Suppressor macrophage treated with lipopolysaccharide for 4 hours (primary cell): ENCODE measurements at regions not wholly inside any gene's neighbourhood (a gene's known extent, or its start where the extent isn't known, plus 50 kb on each side); places are given as distances from the start of the nearest gene placed in this dataset.
"Not testable (repeated sequence)": the region's sequence is repeated elsewhere in the genome, so short reads cannot be mapped to it uniquely, and the experiment has no call there.

ENCODE experiments used
- DNase-seq: peaks from one replicate; pipeline ENCODE4 v3.0.0-alpha.2; 2020

- DNase-seq: no peak
Observed at GRCh38 chr17:55911186-55911585, 160.3 kb downstream of the PCTP start.

GRCh38 chr17:55925440-55925839, 174.6 kb downstream of the PCTP start:
- DNase-seq: no peak

DNA sequence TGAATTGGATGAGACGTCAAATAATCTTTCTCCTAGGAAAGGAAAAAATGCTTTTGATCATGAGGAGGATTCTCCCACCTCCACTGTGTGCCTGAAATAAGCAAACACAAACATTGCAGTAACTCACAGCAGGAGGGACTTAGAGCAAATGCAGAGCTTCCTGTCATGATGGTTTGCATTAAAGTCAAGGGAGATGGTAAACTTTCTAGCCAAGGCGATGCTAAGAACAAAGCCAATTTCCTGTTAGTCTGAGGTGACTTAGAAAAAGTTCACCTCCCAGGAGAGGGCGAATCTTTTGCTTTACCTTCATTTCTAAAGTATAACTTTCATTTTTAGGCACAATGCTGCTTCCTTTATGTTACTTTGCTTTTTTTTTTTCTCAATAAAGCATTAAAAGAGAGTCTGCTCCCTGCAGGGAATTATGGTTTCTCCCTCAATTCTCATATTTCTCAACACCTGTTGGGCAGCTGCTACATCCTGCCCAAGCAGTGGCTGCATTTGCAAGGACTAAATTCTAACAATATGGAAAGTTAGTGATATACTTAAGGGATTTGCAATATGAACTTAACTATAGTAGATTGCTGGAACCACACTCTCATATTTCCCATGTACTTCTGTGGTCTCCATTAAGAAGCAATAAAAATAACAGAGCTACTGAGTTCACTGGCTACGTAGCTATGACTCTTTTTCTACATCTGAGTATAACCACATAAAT, 175.6 kb downstream of the PCTP start:
- DNase-seq: no peak

DNA sequence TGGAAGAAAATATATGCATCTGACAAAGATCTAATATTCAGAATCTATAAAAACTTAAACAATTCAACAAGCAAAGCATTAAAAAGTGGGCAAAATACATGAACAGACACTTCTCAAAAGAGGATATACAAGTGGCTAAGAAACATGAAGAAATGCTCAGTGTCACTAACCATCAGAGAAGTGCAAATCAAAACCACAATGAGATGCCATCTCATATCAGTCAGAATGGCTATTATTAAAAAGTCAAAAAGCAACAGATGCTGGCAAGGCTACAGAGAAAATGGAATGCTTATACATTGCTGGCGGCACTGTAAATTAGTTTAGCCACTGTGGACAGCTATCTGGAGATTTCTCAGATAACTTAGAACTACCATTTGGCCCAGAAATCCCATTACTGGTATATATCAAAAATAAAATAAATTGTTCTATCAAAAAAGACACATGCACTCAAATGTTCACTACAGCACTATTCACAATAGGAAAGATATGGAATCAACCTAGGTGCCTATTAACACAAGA, 179.5 kb downstream of the PCTP start:
- no peak for DNase-seq

DNA sequence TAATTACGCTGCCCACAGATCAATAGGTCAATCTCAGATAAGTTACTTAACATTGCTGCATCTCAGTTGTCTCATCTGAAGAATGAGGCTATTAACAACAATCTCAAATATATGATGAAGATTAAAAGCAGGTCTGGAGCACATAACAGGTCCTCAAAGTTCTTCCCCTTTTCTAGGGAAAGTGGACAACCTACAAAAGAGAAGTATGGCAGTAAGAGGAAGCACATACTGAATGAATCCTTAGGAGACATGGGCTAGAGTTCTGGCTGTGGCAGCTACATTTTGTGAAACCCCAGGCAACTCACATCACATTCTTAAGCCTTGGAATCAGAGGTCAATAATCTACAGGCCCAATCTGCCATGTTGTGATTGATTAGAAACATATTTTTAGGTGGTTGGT, 180.6 kb downstream of the PCTP start:
- DNase-seq: no peak

GRCh38 chr17:55932973-55933372, 182.1 kb downstream of the PCTP start:
- no peak for DNase-seq

DNA sequence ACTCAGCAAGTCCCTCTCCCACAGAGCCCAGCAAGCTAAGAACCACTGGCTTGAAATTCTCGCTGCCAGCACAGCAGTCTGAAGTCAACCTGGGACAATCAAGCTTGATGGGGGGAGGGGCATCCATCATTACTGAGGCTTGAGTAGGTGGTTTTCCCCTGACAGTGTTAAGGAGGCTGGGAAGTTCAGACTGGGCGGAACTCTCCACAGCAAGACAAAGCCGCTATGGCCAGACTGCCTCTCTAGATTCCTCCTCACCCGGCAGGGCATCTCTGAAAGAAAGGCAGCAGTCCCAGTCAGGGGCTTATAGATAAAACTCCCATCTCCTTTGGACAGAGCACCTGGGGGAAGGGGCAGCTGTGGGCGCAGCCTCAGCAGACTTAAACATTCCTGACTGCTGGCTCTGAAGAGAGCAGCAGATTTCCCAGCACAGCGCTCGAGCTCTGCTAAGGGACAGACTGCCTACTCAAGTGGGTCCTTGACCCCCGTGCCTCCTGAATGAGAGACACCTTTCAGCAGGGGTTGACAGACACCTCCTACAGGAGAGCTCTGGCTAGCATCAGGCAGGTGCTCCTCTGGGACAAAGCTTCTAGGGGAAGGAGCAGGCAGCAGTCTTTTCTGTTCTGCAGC, 188.4 kb downstream of the PCTP start:
- not testable (repeated sequence) for DNase-seq

- no peak for DNase-seq
Observed at GRCh38 chr17:55959756-55960155, 193.5 kb upstream of the ANKFN1 start.

- DNase-seq: no peak
Observed at GRCh38 chr17:55961386-55961785, 191.9 kb upstream of the ANKFN1 start.

DNA sequence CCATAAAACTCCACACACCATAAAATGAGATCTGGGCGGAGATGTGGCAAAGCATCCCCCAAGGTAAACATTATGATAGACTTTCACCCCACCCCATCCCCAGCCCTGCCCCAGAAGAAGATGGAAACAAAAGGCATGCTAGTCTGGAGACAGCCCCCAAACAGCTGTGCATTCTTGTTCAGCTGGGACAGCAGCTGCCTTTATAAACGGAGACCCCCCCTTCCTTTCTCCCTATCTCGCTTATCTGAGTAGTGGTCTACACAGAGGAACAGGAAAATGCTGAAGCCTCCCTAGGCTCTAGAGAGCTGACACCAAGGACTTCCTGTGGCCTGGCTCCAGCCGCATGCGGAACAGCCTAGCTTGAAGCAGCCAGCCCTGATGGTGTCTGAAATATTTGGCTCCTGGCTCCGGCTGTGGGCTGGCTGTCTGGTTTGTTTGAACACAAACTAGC, 190.3 kb upstream of the ANKFN1 start:
- DNase-seq: no peak

- no peak for DNase-seq
Observed at GRCh38 chr17:55964191-55964590, 189.1 kb upstream of the ANKFN1 start.

GRCh38 chr17:55965051-55965450, 188.2 kb upstream of the ANKFN1 start:
- DNase-seq: no peak

DNA sequence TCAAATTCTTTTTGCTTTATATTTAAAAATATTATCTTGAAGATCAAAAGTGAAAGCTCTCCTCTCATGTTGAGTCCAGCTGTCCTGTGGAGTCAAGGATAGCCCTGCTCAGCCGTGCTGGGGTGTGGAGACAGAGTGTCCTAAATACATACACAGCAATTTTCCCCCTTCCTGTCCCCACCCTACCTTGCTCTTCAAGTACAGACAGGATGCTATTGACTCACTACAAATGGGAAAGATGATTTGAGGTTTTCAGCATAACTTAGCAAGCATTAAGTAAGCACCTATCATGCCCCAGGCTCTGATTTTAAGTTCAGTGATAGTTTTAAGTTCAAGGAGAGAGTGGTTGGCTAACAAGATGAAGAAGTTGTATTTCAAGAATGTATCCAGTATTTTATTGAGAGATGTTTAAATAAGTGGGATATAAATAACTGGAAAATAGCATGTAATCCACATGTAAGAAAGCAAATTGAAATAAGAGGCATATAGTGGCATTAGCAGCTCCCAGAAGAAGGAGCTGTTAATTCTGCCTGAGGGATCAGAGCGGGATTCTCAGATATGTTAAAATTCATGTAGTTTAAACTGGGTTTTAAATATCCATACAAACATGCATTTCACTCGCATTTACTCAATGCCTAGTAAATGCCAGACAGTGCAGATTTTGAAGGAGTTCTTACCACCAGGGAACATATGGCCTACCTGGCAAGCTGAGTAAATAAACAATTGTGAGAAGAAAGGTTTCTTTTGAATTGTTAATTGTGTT, 183.5 kb upstream of the ANKFN1 start:
- DNase-seq: no peak

DNA sequence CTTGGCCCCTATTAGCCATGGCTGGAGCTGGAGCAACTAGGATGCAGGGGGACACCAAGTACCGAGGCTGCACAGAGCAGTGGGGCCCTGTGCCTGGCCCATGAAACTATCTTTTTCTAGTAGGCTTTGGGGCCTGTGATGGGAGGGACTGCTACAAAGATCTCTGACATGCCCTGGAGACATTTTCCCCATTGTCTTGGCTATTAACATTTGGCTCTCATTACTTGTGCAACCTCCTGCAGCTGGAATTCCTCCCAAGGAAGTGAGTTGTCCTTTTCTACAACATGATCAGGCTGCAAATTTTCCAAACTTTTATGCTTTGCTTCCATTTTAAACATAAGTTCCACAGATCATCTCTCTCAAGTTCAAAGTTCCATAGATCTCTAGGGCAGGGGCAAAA, 174.7 kb upstream of the ANKFN1 start:
- DNase-seq: no peak

- DNase-seq: no peak
Observed at GRCh38 chr17:55983096-55983495, 170.2 kb upstream of the ANKFN1 start.

- DNase-seq: no peak
Observed at GRCh38 chr17:55986817-55987216, 166.5 kb upstream of the ANKFN1 start.

DNA sequence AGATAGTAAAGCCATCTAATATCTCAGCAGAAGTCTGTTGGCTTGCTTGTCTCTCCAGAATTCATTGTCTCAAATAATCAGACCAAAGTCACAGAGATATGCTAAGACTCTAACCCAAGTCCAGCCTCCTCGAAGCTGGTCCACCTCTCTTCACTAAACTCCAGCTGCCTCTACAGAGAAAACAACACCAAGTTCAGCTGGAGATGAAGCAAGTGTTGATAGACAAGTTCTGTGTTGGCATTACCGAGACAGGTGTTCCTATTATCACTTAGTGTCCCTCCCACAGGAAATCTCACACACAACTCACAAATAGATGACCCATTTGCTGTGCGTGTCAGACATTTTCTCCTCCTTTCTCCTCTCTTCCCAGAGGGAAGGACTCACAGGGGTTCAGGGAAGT, 164.4 kb upstream of the ANKFN1 start:
- no peak for DNase-seq

- DNase-seq: no peak
Observed at GRCh38 chr17:55990332-55991006, 162.8 kb upstream of the ANKFN1 start.

DNA sequence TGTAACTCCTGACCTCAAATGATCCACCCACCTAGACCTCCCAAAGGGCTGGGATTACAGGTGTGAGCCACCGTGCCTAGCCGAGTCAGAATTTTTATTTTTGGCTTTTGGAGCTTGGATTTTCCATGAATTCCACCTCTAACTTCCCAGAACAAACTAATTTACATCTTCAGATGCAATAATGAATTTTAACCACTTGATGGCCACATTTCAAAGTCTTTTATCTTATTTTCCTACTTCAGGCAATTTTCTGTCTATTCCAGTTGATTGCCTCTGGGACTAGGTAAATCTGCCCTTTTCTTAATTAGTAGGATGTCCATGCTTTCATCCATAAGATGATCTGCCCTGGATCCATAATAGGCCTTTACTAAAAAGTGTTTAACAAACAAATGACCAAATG, 156.4 kb upstream of the ANKFN1 start:
- no peak for DNase-seq

DNA sequence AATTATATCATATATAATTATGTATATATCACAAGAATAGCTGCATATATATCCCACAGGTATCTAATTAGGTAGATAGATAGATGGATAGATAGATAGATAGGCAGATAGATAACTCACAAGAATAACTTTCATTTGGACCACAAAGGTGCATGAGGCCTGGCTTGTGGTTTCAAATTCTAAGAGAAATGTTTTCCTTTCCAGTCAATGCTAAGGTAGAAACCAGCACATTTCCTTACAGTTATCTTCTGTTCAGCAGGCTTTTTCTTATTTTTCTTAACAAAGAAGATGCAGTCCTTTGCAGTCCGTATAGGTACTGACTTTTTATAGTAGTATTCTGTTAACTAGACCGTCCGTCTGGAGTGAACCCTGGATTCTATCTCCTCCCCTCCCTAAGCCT, 152.9 kb upstream of the ANKFN1 start:
- no peak for DNase-seq

DNA sequence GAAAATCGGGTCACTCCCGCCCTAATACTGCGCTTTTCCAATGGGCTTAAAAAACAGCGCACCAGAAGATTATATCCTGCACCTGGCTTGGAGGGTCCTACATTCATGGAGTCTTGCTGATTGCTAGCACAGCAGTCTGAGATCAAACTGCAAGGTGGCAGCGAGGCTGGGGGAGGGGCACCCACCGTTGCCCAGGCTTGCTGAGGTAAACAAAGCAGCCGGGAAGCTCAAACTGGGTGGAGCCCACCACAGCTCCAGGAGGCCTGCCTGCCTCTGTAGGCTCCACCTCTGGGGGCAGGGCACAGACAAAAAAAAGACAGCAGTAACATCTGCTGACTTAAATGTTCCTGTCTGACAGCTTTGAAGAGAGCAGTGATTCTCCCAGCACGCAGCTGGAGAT, 150.6 kb upstream of the ANKFN1 start:
- DNase-seq: not testable (repeated sequence)

DNA sequence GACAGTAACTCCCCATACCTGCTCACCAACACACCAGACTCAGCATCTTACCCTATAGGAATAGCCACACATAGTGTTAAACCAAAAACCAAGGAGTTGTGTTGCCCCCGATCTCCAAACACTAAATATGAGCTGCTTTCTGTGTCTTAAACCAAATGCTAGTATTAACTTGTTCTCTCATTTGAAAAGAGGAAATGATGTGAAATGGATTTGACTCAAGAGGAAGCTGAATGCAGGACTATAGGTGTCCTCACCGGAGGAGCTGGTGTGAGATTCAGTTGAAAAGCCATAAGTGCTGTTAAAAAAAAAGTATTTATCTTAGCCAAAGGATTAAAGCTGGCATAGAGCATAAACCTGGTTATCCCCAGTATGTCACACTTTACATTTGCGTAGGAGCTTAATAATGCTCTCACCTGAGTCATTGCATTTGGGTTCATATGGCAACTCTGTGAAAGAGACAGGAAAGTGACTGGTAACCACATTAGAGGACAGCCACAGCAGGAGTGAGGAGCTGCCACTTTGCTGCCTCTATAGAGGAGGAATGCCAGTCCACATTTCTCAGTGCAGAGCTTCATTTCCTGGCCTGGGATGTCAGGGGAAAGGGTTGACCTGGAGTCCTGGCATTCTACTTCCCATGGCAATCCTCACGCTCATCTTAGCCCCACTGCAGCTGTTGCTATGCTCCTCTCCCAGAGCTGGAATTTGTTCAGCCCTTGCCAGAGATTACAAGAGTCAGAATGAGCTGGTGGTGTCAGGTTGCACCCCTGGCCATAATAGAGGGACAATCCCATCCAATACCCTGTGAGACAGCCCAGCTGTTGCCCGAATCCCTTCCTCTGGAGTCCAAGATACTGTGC, 143.3 kb upstream of the ANKFN1 start:
- DNase-seq: no peak
